Trophoblast cell (in vitro differentiated cells and primary cell): ENCODE measurements at regions not wholly inside any gene's neighbourhood (a gene's known extent, or its start where the extent isn't known, plus 50 kb on each side); places are given as distances from the start of the nearest gene placed in this dataset.

ENCODE experiments used
- DNase-seq, 2 donors: peaks; one replicate each; pipeline ENCODE4 v3.0.0-alpha.2; 2016
- H2AFZ ChIP-seq: 2 replicates; pipeline ENCODE4 v1.6.1; 2013; ENCODE audit warnings: low read length, moderate library complexity, mild to moderate bottlenecking; ENCODE audit not compliant: insufficient read depth, poor library complexity
- H2AK5ac ChIP-seq: 2 replicates; pipeline ENCODE4 v1.6.1; 2013; ENCODE audit warnings: mild to moderate bottlenecking, low read length
- H2BK120ac ChIP-seq: 2 replicates; pipeline ENCODE4 v1.6.1; 2013; ENCODE audit warnings: low read length, mild to moderate bottlenecking, moderate library complexity; ENCODE audit not compliant: insufficient read depth, poor library complexity
- H2BK12ac ChIP-seq: 2 replicates; pipeline ENCODE4 v1.6.1; 2013; ENCODE audit warnings: mild to moderate bottlenecking, low read length, moderate library complexity
- H2BK5ac ChIP-seq: 2 replicates; pipeline ENCODE4 v1.6.1; 2013; ENCODE audit warnings: low read length, low read depth, moderate library complexity, mild to moderate bottlenecking; ENCODE audit not compliant: poor library complexity
- H3K14ac ChIP-seq: 2 replicates; pipeline ENCODE4 v1.6.1; 2013; ENCODE audit warnings: mild to moderate bottlenecking, low read length
- H3K18ac ChIP-seq: 2 replicates; pipeline ENCODE4 v1.6.1; 2013; ENCODE audit warnings: mild to moderate bottlenecking, low read length
- H3K23ac ChIP-seq: 2 replicates; pipeline ENCODE4 v1.6.1; 2013; ENCODE audit warnings: low read length
- H3K27ac ChIP-seq: 2 replicates; pipeline ENCODE4 v1.5.1; 2013; ENCODE audit warnings: low read depth, mild to moderate bottlenecking, inconsistent platforms, low read length, moderate library complexity
- H3K27me3 ChIP-seq: 2 replicates; pipeline ENCODE4 v1.6.1; 2013; ENCODE audit warnings: inconsistent platforms, mild to moderate bottlenecking, low read length, moderate library complexity; ENCODE audit not compliant: insufficient read depth
- H3K36me3 ChIP-seq, 2 experiments: 1 replicate in 1 of 2; 2 replicates in 1 of 2; pipeline ENCODE4 v1.6.1; 2013; ENCODE audit warnings: low read length in 2 of 2, mild to moderate bottlenecking in 2 of 2, moderate library complexity in 1 of 2; ENCODE audit not compliant: insufficient read depth in 2 of 2, control insufficient read depth in 1 of 2
- H3K4ac ChIP-seq: 2 replicates; pipeline ENCODE4 v1.6.1; 2013; ENCODE audit warnings: low read depth, mild to moderate bottlenecking, low read length, moderate library complexity
- H3K4me1 ChIP-seq, 2 experiments: 1 replicate in 1 of 2; 2 replicates in 1 of 2; pipeline ENCODE4 v1.6.1; 2013; ENCODE audit warnings: low read length in 2 of 2, mild to moderate bottlenecking in 2 of 2, moderate library complexity in 1 of 2; ENCODE audit not compliant: insufficient read depth in 2 of 2, control insufficient read depth in 1 of 2
- H3K4me2 ChIP-seq: 2 replicates; pipeline ENCODE4 v1.6.1; 2013; ENCODE audit warnings: inconsistent platforms, mild to moderate bottlenecking, low read length, moderate library complexity
- H3K4me3 ChIP-seq: 2 replicates; pipeline ENCODE4 v1.5.1; 2013; ENCODE audit warnings: mild to moderate bottlenecking, low read depth, low read length, inconsistent platforms
- H3K79me1 ChIP-seq: one replicate; pipeline ENCODE4 v1.6.1; 2013; ENCODE audit warnings: low read length
- H3K79me2 ChIP-seq: 2 replicates; pipeline ENCODE4 v1.6.1; 2013; ENCODE audit warnings: low read length, mild to moderate bottlenecking; ENCODE audit not compliant: control insufficient read depth, insufficient read depth, poor library complexity
- H3K9ac ChIP-seq: 2 replicates; pipeline ENCODE4 v1.6.1; 2013; ENCODE audit warnings: mild to moderate bottlenecking, low read length
- H3K9me3 ChIP-seq: 2 replicates; pipeline ENCODE4 v1.6.1; 2013; ENCODE audit warnings: low read depth, mild to moderate bottlenecking, control low read depth, inconsistent platforms, low read length; ENCODE audit not compliant: insufficient read depth
- H4K12ac ChIP-seq: 2 replicates; pipeline ENCODE4 v1.6.1; 2013; ENCODE audit warnings: low read depth, mild to moderate bottlenecking, low read length, moderate library complexity
- H4K8ac ChIP-seq: 2 replicates; pipeline ENCODE4 v1.6.1; 2013; ENCODE audit warnings: low read depth, mild to moderate bottlenecking, low read length, moderate library complexity
- H4K91ac ChIP-seq: one replicate; pipeline ENCODE4 v1.6.1; 2013; ENCODE audit warnings: low read depth, mild to moderate bottlenecking, low read length, moderate library complexity
- WGBS: extraction: QIAGEN DNeasy Blood & Tissue Kit; methylation state at CpG from one replicate; pipeline ENCODE4 v1.1.7; 2013; ENCODE audit warnings: missing lambda C conversion rate; ENCODE audit not compliant: insufficient read length, insufficient coverage; ENCODE audit errors: extremely low coverage; 5-methylcytosine and 5-hydroxymethylcytosine counted together

- H2BK120ac ChIP-seq: no peak overlapping the region
- no peaks in the 10 kb centered on the region for H3K9me3 ChIP-seq
- H3K4me1 ChIP-seq: no peaks in the 10 kb centered on the region
- no peak overlapping the region for H4K91ac ChIP-seq
- no peak overlapping the region for H2AK5ac ChIP-seq
- H3K4ac ChIP-seq: no peak overlapping the region
- no peak overlapping the region for H3K14ac ChIP-seq
- no peak overlapping the region for H3K9ac ChIP-seq
- H3K79me1 ChIP-seq: no peaks in the 10 kb centered on the region
- H2BK5ac ChIP-seq: no peak overlapping the region
- H3K27me3 ChIP-seq: no peaks in the 10 kb centered on the region
- no peak overlapping the region for H4K8ac ChIP-seq
- no peaks in the 10 kb centered on the region for H3K79me2 ChIP-seq
- no peak overlapping the region for H3K4me3 ChIP-seq
- DNase-seq: no peak
- no peak overlapping the region for H3K27ac ChIP-seq
- no peak overlapping the region for H3K4me2 ChIP-seq
- H4K12ac ChIP-seq: no peak overlapping the region
- H2BK12ac ChIP-seq: no peak overlapping the region
- no peak overlapping the region for H2AFZ ChIP-seq
- H3K23ac ChIP-seq: no peak overlapping the region
- no peak overlapping the region for H3K18ac ChIP-seq
- H3K36me3 ChIP-seq: no peaks in the 10 kb centered on the region
These were observed 321.8 kb upstream of the STAC start for GRCh38 chr3:36058404-36059030.

- Histone ChIP-seq H3K36me3 (no peaks in the 10 kb centered on the region), H3K79me2 (no peaks in the 10 kb centered on the region), H3K4me1 (no peaks in the 10 kb centered on the region), H4K91ac (no peak overlapping the region), H4K12ac (no peak overlapping the region), H3K23ac (no peak overlapping the region), H3K14ac (no peak overlapping the region), H3K9me3 (no peaks in the 10 kb centered on the region), H2AK5ac (no peak overlapping the region), H3K4ac (no peak overlapping the region), H4K8ac (no peak overlapping the region), H2BK120ac (no peak overlapping the region), H3K18ac (no peak overlapping the region), H2BK12ac (no peak overlapping the region), H2AFZ (no peak overlapping the region), H3K27ac (no peak overlapping the region), H3K9ac (no peak overlapping the region), H3K4me3 (no peak overlapping the region), H3K27me3 (no peaks in the 10 kb centered on the region), H3K79me1 (no peaks in the 10 kb centered on the region), H3K4me2 (no peak overlapping the region), H2BK5ac (no peak overlapping the region)
- no CpG with 5 or more reads among the region's 5 CpGs for WGBS
- DNase-seq: no peak
These were observed 319.4 kb upstream of the STAC start for GRCh38 chr3:36060950-36061349.

- Histone ChIP-seq H3K18ac (no peak overlapping the region), H4K12ac (no peak overlapping the region), H2BK120ac (no peak overlapping the region), H2BK5ac (no peak overlapping the region), H2AFZ (no peak overlapping the region), H3K23ac (no peak overlapping the region), H2AK5ac (no peak overlapping the region), H3K79me1 (no peaks in the 10 kb centered on the region), H3K4me1 (no peaks in the 10 kb centered on the region), H3K4me2 (no peak overlapping the region), H4K8ac (no peak overlapping the region), H2BK12ac (no peak overlapping the region), H3K4me3 (no peak overlapping the region), H3K14ac (no peak overlapping the region), H3K9me3 (no peaks in the 10 kb centered on the region), H3K27ac (no peak overlapping the region), H3K79me2 (no peaks in the 10 kb centered on the region), H4K91ac (no peak overlapping the region), H3K36me3 (no peaks in the 10 kb centered on the region), H3K4ac (no peak overlapping the region), H3K27me3 (no peaks in the 10 kb centered on the region), H3K9ac (no peak overlapping the region)
- no peak for DNase-seq
- no CpG with 5 or more reads among the region's 2 CpGs for WGBS
These were observed 316.3 kb upstream of the STAC start for GRCh38 chr3:36063992-36064391.

- no peak overlapping the region for H2BK12ac ChIP-seq
- no peak overlapping the region for H4K8ac ChIP-seq
- no peak overlapping the region for H3K4me2 ChIP-seq
- no peaks in the 10 kb centered on the region for H3K27me3 ChIP-seq
- H4K91ac ChIP-seq: no peak overlapping the region
- no CpG with 5 or more reads among the region's 2 CpGs for WGBS
- no peak for DNase-seq
- H3K36me3 ChIP-seq: no peaks in the 10 kb centered on the region
- no peak overlapping the region for H2BK120ac ChIP-seq
- no peaks in the 10 kb centered on the region for H3K9me3 ChIP-seq
- H3K4ac ChIP-seq: no peak overlapping the region
- H3K27ac ChIP-seq: no peak overlapping the region
- no peak overlapping the region for H2BK5ac ChIP-seq
- no peak overlapping the region for H2AK5ac ChIP-seq
- H3K14ac ChIP-seq: no peak overlapping the region
- H4K12ac ChIP-seq: no peak overlapping the region
- H3K4me3 ChIP-seq: no peak overlapping the region
- H3K79me2 ChIP-seq: no peaks in the 10 kb centered on the region
- H3K4me1 ChIP-seq: no peaks in the 10 kb centered on the region
- H3K23ac ChIP-seq: no peak overlapping the region
- no peak overlapping the region for H3K9ac ChIP-seq
- no peaks in the 10 kb centered on the region for H3K79me1 ChIP-seq
- no peak overlapping the region for H3K18ac ChIP-seq
- no peak overlapping the region for H2AFZ ChIP-seq
These were observed 315.0 kb upstream of the STAC start for GRCh38 chr3:36065321-36065720.
